AG04450 (cell line): ENCODE measurements at regions not wholly inside any gene's neighbourhood (a gene's known extent, or its start where the extent isn't known, plus 50 kb on each side); places are given as distances from the start of the nearest gene placed in this dataset.
A peak's percentile ranks its signal among the peaks of the same experiment; 100 is the strongest.
"Not testable (repeated sequence)": the region's sequence is repeated elsewhere in the genome, so short reads cannot be mapped to it uniquely, and the experiment has no call there.

Experiments
- CTCF ChIA-PET: fragments of 300-600, 350-600 bp; formaldehyde crosslinking; extraction: SDS; loops from one replicate; lab custom pipeline; 2022; ENCODE audit warnings: antibody characterized with exemption, inconsistent platforms; lab: Charles Lee
- POLR2A ChIA-PET: fragments of 350-600 bp; formaldehyde crosslinking; extraction: SDS; loops from one replicate; lab custom pipeline; 2021; ENCODE audit warnings: antibody characterized with exemption, inconsistent platforms; lab: Yijun Ruan, JAX
- DNase-seq: peaks from one replicate; pipeline ENCODE4 v3.0.0-alpha.2; 2011; ENCODE audit warnings: low read depth, low spot score
- H3K27ac ChIP-seq: one replicate; pipeline ENCODE4 v1.5.1; 2012; ENCODE audit warnings: low read depth, low read length, control low read depth
- H3K27me3 ChIP-seq: one replicate; pipeline ENCODE4 v1.6.0; 2012; ENCODE audit warnings: low read length; ENCODE audit not compliant: control insufficient read depth, insufficient read depth
- H3K4me3 ChIP-seq: 2 replicates; pipeline ENCODE4 v1.5.1; 2011; ENCODE audit warnings: mild to moderate bottlenecking, low read depth, low read length, control low read depth
- H3K9me3 ChIP-seq: 2 replicates; pipeline ENCODE4 v1.5.1; 2012; ENCODE audit warnings: low read length; ENCODE audit not compliant: control insufficient read depth, insufficient read depth
- TF ChIP-seq, protein P1 (sequence below): IDR thresholded peaks from 2 replicates; pipeline ENCODE4 v1.5.1; 2011; ENCODE audit warnings: low read depth, low read length, control low read depth, inconsistent platforms

DNA sequence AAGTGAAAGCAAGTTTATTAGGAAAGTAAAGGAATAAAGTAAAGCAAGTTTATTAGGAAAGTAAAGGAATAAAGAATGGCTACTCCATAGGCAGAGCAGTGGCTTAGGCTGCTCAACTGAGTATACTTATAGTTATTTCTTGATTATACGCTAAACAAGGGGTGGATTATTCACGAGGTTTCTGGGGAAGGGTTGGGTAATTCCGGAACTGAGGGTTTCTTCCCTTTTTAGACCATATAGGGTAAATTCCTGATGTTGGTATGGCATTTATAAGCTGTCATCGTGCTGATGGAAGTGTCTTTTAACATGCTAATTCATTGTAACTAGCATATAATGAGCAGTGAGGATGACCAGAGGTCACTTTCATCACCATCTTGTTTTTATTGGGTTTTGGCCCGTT is 194.3 kb downstream of the DLEU7 start:
- H3K4me3 ChIP-seq = no peak overlapping the region
- DNase-seq = no peak
- TF ChIP-seq, protein P1, sequence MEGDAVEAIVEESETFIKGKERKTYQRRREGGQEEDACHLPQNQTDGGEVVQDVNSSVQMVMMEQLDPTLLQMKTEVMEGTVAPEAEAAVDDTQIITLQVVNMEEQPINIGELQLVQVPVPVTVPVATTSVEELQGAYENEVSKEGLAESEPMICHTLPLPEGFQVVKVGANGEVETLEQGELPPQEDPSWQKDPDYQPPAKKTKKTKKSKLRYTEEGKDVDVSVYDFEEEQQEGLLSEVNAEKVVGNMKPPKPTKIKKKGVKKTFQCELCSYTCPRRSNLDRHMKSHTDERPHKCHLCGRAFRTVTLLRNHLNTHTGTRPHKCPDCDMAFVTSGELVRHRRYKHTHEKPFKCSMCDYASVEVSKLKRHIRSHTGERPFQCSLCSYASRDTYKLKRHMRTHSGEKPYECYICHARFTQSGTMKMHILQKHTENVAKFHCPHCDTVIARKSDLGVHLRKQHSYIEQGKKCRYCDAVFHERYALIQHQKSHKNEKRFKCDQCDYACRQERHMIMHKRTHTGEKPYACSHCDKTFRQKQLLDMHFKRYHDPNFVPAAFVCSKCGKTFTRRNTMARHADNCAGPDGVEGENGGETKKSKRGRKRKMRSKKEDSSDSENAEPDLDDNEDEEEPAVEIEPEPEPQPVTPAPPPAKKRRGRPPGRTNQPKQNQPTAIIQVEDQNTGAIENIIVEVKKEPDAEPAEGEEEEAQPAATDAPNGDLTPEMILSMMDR = no peak
- CTCF ChIA-PET = no interaction called here
- no peaks in the 10 kb centered on the region for H3K27me3 ChIP-seq
- H3K27ac ChIP-seq = no peak overlapping the region
- no peaks in the 10 kb centered on the region for H3K9me3 ChIP-seq
- POLR2A ChIA-PET = no interaction called here

DNA sequence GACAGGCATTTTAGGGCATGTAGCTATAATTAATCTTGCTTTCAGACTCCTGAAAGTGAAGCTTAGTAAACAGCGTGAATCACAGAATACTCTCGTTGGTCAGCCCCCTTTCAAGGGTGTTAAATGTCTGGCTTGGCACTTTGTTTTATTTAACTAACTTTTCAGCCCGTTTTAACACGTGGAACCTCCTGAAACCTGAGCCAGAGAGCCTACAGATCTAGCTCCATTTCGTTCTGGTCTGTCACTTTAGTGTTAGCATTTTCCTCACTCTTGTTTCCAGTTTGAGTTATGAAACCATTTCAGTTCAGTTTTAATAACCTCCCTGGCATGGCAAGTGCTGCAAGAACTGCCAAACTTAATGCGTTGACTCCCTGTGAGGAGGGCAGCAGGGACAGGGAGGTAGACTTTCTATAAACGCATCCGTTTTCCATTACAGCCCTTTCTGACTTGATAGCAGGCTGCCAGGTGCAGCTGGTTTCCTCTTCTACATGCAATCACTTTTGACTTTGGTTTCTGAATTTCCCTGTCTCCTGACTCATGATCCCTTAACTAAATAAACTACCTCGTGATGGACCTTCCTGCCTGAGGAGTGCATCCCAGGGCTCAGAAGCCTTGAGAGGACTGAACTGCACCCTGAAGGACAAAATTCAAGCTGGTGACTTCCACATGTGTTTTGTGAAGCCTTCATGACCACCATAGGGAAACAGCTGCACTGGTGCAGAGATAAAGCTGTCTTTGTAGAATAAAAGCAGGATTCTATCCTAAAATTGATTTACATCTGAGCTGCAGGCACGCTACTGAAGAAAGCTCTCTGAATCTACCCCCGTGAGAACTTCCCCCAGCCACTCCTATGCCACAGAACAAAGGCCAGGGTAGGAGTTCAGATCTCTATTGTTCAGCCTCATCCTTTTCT is 192.6 kb downstream of the DLEU7 start:
- DNase-seq = peak; percentile 23
- H3K27ac ChIP-seq = no peak overlapping the region
- H3K4me3 ChIP-seq = no peak overlapping the region
- no peaks in the 10 kb centered on the region for H3K27me3 ChIP-seq
- CTCF ChIA-PET = no interaction called here
- no peaks in the 10 kb centered on the region for H3K9me3 ChIP-seq
- POLR2A ChIA-PET = interaction anchor here (1.2 kb wide), 1 partner anchor 440 kb away, joined by 3 read pairs; no protein-coding TSS in a partner anchor
- TF ChIP-seq, protein P1 = no peak

DNA sequence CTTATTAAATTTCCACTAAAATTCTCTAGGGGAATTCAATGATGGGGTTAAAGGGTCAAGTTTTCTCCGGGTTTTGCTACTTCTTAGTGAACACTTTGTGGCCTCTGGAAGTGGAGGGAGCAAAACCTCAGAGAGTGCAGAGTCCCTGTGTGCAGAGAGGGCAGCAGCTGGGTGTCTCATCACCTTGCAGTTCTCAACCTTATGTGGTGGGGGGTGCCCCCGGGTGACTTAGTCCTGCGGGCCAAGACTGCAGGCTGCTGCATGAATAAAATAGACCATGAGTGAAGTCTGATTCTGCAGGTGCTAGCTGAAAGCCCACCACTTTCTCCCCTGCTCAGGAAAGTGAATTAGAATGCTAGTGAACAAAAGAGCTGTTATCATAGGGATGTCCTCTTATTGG is 191.6 kb downstream of the DLEU7 start:
- TF ChIP-seq, protein P1 = no peak
- ChIA-PET CTCF (no interaction called here), POLR2A (no interaction called here)
- H3K9me3 ChIP-seq = no peaks in the 10 kb centered on the region
- no peak for DNase-seq
- peaks cover 4% of the 10 kb centered on the region for H3K27me3 ChIP-seq
- H3K4me3 ChIP-seq = no peak overlapping the region
- H3K27ac ChIP-seq = no peak overlapping the region

DNA sequence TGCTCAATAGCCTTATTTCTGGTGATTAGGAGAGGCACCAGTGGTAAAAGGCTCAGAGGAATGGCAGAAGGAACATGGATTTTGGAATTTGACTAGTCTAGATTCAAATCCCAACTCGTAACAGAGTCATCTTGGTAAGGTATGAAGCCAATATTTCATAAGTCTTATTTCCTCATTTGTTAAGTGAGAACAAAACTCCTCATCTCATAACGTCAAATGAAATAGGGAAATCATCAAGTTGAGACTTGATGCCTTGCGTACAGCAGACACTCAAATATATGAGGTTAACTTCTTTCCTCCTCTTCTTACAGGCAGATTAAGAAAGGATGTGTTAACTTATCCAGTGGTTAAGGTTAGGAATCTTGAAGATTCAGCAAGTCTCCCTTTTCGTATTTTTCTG is 189.2 kb downstream of the DLEU7 start:
- H3K4me3 ChIP-seq = no peak overlapping the region
- ChIA-PET POLR2A (no interaction called here), CTCF (no interaction called here)
- TF ChIP-seq, protein P1 = no peak
- no peak for DNase-seq
- no peaks in the 10 kb centered on the region for H3K9me3 ChIP-seq
- peaks cover 4% of the 10 kb centered on the region for H3K27me3 ChIP-seq
- no peak overlapping the region for H3K27ac ChIP-seq

DNA sequence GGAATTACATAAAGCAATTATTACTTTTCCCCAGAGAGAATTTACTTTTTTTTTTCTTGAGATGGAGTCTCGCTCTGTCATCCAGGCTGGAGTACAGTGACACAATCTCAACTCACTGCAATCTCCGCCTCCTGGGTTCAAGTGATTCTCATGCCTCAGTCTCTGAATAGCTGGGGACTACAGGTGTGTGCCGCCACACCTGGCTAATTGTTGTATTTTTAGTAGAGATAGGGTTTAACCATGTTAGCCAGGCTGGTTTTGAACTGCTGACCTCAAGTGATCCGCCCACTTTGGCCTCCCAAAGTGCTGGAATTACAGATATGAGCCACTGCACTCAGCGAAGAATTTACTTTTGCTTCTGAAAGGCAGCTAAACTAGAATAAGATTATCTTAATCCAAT is 181.6 kb downstream of the DLEU7 start:
- DNase-seq, H3K27ac ChIP-seq, H3K27me3 ChIP-seq, POLR2A ChIA-PET, CTCF ChIA-PET, H3K4me3 ChIP-seq, H3K9me3 ChIP-seq: not testable (repeated sequence)
